Mammary epithelial cell (primary cell): ENCODE measurements at regions not wholly inside any gene's neighbourhood (a gene's known extent, or its start where the extent isn't known, plus 50 kb on each side); places are given as distances from the start of the nearest gene placed in this dataset.

ENCODE experiments used
- EZH2 ChIP-seq: IDR thresholded peaks from 2 replicates; pipeline ENCODE4 v1.6.1; 2012; ENCODE audit warnings: low read length, inconsistent platforms, borderline replicate concordance
- TF ChIP-seq, protein P1 (sequence below), 2 donors: IDR thresholded peaks in 1 of 2; conservative IDR thresholded peaks in 1 of 2; 2 replicates each; pipeline ENCODE4 v1.5.1; 2011 to 2012; ENCODE audit warnings: inconsistent platforms in 2 of 2, low read length in 2 of 2, mild to moderate bottlenecking in 2 of 2, control low read depth in 1 of 2, low read depth in 1 of 2; ENCODE audit not compliant: insufficient read depth in 1 of 2; ENCODE audit errors: extremely low read depth in 1 of 2

DNA sequence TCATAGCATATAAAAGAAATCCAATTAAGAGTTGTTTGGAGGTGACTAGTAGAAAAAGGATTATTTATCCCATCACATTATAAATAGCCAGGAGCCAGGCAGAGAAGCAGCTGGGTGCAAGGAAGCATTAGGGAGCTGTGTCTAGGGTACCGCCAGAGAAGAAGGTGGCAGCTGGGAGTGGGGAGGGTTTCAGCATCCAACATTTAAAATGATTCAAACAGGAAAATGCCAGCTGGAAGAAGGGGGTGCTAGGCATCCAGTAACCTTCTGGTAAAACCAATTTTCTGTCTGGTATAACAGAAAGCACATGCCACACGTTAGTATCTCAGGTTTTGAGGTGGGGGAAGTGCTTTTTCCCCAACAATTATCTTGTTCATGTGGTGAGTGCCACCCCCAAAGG lies 452.4 kb downstream of the ZEB2 start:
- no peak for TF ChIP-seq EZH2
- TF ChIP-seq, protein P1, sequence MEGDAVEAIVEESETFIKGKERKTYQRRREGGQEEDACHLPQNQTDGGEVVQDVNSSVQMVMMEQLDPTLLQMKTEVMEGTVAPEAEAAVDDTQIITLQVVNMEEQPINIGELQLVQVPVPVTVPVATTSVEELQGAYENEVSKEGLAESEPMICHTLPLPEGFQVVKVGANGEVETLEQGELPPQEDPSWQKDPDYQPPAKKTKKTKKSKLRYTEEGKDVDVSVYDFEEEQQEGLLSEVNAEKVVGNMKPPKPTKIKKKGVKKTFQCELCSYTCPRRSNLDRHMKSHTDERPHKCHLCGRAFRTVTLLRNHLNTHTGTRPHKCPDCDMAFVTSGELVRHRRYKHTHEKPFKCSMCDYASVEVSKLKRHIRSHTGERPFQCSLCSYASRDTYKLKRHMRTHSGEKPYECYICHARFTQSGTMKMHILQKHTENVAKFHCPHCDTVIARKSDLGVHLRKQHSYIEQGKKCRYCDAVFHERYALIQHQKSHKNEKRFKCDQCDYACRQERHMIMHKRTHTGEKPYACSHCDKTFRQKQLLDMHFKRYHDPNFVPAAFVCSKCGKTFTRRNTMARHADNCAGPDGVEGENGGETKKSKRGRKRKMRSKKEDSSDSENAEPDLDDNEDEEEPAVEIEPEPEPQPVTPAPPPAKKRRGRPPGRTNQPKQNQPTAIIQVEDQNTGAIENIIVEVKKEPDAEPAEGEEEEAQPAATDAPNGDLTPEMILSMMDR (conservative IDR thresholded peaks at IDR 0.05 in 1 of 2, IDR thresholded peaks at IDR 0.05 in 1 of 2; ENCODE audit: extremely low read depth in 1 of 2, insufficient read depth in 1 of 2, low read depth in 1 of 2, low read length in 2 of 2), result no peak
